Fibroblast of the conjunctiva (primary cell): ENCODE measurements at regions not wholly inside any gene's neighbourhood (a gene's known extent, or its start where the extent isn't known, plus 50 kb on each side); places are given as distances from the start of the nearest gene placed in this dataset.

ENCODE experiments used
- DNase-seq: peaks from one replicate; pipeline ENCODE4 v3.0.0-alpha.2; 2010; ENCODE audit warnings: low read depth

DNA sequence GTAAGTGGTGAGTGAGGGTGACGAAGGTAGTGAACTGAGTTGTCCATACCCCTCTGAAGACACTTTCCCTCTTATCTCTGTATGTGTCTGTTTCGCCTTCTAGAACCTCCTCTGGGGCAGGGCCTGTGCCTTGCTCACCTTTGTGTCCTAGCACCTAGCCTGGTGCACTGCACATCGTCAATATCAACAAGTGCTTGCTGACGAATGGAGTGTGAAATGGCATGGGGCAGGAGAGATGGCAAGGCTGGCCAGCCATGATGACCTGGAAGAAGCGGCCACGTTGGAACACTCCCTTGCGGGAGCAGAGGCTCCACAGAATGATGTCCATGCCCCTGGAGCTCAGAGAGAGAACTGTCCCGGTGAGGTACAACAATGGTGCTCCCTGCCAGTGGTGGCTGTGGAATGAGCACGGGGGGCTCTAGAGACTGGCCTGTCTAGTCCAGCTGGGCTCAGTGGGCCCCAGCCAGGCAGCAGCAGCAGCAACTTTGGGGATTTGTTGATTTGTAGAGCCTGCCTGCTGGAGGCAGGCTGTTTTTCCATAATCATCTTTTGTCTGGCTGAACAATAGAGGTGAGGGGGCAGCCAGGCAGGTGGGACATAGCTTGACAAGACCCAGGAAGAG, 112.2 kb upstream of the PJA1 start:
- no peak for DNase-seq

DNA sequence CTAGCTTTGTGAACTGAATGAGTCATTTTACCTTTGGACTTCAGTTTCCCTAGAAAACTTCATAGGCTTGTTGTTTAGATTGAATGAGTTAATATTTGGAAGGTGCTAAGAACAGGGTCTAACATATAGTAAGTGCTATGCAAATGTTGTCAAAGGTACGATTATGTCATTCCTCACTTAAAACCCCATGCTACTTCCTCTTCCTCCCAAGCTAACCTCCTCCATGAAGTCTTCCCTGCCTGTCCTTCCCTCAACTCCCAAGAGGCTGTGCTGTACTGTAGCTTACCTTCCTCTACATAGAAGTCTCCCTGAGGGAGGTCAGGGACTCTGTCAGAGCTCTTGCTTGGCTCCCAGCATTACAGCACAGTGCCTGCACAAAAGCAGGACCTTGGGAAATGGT, 103.4 kb upstream of the PJA1 start:
- DNase-seq = no peak

DNA sequence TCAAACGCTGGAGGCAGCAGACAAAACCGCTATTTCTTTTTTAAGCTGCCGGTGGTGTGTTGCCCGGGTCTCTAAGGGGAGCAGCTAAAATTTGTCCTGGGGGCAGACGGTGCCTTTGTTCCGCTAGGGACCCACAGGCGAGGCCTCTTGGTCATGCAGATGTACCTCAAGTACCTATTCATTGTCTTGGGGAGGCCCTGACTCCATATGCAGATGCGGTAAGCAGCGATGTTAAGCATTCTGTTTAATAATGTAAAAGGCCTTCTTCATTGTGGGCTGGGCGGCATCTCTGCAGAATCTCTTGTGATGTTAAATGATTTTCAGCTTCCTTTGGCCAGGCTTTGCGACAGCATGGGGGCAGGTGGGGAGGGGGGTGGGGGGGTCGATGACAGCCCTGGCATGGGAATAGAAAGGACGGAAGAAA, 98.9 kb upstream of the PJA1 start:
- no peak for DNase-seq

DNA sequence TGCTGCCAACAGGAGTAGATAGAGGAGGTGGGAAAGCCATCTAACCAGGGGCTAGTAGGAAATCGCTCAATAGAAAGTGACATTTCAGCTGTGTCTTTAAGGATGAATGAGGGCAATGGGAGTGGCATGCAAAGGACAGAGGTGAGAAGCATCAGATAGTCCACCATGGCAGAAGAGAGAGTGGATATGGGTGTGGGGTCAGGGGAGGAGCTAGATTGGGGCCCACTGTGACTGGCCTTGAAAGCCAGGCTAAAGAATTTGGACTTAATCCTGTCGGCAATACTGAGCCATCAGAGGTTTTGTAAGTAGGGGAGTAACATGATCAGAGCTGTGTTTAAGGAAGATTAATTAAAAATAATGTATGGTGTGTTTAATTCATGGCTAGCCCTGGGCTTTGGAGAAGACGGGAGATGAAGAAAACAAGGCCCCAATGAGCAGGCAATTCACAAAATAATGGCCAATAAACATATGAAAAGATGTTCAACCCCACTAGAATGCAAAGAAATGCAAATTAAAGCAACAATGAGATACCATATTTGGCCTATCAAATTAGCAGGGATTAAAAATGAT, 98.1 kb upstream of the PJA1 start:
- no peak for DNase-seq

DNA sequence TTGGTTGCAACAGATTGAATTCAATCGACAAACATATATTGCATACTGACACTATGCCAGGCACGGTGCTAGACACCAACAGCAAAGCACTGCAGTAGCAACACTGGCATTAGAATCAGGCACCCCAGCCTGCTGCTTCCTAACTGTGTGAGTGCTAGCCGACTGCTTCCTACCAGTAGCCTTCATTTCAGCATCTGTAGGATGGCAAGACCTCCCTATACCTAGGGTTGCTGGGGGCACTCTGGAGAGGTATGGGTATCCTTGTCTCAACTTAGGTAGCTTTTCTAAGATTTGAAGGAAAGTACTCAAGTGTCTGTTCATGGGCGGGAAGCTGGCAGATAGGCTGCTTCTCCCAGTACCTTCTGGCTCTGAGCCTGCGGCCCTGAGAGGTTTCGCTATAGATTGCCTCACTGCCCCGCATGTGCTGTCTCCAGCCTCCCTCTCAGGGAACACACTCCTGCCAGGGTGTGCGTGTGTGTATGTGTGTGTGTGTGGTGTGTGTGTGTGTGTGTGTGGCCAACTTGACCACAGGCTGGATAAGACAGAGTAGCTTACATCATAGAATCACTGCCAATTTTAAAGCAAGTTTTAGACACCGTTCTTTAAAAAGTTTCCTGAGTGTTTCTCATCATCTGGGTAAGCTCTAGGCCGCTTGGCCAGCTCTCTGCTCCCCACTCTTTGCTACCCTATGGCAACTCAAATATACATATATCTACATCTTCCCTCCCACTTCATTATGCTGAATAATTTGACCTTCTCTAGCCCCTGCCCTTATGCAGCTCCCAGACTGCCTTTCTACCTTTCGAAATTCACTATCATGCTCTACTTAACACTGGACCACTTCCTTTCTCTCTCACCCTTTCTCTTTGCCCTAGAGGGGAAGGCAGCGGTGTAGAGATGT, 97.0 kb upstream of the PJA1 start:
- DNase-seq = peak; percentile 43

DNA sequence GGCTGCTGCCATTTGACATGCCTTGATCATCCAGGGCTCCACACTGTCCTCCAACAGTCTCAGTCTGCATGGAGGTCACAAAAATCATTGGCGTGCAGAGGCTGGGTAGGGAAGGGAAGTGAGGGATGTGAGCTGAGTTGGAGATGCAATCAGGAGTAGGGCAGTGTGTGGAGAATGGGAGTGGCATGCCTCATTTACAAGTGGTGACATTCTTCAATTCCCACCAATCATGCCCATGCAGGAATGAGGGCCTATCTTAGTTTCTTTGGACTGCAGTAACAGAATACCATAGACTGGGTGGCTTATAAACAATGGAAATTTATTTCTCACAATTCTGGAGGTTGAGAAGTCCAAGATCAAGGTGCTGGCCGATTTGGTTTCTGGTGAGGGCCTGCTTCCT, 94.9 kb upstream of the PJA1 start:
- no peak for DNase-seq

DNA sequence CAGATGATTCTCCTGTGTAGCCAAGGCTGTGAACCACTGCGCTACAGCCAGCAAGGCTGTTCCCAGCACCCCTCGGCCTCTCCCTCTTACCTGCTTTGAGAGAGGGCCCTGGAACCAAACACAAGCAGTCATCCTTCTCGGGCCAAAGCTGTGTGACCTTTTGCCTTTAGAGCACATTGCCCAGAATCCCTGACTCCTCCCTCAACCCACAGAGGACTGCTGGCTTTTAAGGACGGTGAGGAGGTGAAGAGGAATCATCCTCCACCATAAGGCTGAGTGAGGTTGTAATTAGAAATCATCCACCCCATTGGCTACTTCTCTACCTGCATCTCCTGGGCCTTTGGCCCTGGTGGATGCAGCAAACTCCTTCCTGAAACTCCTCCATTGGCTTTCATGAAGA, 93.6 kb upstream of the PJA1 start:
- no peak for DNase-seq

DNA sequence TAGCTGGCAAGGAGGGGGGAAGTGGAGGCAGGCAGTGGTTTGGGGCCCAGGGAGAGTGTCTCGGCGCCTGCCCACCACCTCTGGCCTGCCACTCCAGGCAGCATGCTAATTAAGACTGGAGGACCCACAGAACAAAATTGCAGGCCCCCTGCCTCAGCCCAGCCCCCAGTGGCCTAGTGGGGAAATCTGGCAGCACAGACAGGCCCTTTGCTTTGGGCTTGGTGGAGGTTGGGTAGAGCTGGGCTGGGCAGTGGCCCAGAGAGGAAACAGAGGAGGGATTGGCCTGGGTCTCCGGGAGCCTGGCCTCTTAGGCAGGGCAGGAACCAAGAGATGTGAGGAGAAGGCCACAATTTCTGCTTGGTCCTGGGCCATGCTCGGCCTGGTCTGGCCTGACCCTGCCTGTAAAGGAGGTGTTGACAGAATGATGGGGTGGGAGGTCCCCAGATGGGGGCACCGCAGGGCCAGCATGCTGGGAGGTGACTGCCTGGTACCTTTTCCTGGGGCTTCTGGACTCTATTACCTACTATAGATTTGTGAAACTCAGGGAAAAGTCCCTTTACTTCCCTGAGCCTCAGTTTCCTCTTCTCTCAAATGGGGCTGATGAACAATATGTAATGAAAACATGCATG, 92.4 kb upstream of the PJA1 start:
- DNase-seq = no peak

DNA sequence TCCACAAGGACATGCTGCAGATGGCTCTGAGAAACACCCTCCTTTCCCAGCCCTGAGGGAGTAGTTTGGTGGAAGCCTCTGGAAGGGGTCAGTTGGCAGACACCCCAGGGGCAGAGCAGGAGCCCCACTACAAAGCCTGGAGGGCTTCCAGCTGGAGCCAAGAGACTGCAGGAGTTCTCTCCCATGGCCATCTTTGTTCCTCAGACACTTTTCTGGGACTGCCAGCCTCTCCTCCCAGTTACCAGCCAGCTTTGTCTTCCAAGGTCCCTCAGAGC, 91.0 kb upstream of the PJA1 start:
- no peak for DNase-seq

DNA sequence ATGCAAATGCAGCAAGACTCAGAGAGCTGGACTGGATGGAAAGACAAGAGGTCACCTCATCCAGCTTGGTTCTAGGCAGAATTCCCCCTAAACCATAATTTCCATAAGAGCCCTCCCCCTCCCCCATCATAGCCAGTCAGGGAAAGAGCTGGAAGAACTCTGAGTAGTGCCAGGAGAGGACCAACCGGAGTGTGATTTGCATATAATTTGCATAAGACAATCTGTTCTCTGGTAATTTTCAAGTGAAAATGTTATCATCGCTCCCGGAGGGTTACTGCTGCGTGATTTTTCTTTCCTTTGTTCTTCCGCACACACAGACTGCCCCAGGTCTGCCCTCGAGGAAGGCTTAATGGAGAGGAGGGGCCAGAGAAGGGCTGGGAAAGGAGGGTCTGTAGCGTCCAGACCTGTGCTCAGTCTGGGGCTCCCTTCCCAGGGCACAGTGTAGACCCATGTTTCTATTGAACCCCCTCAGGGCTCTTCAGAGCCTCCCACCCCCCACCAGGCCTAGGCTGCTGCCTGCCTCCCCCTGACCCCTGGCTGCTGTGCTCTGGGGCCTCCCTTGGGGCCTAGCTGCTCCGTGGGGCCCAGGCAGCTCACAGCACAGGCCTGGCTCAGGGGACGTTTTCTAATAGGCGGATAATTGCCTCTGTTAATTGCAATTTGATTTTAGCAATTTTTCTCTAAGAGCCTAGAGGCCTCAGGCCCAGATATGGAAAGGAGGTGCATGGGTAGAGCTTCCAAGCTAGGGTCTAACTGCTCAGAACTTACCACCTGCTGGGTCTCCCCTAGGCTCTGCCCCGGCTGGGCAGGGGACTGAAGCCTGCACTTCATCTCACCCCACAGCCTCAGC, 90.4 kb upstream of the PJA1 start:
- no peak for DNase-seq

DNA sequence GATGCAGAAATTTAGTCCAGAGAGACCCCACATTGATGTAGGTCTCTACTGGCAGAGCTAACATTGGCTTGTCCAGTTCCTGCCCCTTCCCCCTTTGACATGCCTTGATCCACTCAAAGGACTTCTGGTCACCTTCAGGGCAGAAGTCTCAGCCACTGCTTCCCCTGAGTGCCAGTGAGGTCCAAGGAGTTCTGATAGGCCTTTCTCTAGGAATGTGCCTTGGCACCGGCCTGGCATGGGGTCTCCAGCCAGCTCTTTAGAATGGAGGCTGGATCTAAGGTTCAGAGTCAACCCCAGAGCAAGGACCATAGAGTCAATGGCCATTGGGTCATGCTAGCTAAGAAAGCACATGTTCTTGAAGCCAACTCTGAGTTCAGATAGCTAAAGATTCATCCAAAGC, 88.6 kb upstream of the PJA1 start:
- DNase-seq = no peak

DNA sequence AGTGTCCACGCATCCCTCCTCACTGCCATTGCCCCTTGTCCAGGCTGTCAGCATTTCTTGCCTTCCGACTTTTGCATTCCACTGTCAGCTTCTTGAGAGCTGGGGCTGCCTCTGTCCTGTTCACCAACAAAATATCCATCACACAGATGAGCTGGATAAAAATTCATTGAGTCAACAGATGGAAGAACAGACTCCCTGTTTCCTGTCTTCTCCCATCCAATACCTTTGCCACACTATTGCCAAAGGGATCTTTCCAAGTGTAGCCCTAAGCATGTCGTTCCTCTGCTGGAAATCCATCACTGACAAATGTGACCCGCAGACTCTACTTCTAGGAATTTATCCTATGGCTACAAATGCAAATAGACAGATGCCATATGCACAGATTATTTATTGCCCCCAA, 78.0 kb upstream of the PJA1 start:
- DNase-seq = no peak

DNA sequence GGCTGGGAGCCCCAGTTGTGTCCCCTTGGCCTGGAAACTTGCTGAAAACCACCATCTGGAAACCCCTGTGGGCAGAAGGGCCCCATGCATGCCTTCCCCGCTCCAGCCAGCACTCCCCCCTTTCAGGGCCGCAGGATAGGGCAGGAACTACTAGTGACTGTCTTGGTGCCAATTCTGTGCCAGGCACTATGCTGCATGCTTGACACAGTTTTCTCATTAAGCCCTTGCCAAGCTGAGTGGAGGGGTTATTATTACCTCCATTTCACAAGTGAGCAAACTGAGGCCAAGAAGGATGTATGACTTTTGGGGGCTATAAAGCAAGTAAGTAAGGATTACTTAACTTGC, 73.6 kb upstream of the PJA1 start:
- DNase-seq = no peak

DNA sequence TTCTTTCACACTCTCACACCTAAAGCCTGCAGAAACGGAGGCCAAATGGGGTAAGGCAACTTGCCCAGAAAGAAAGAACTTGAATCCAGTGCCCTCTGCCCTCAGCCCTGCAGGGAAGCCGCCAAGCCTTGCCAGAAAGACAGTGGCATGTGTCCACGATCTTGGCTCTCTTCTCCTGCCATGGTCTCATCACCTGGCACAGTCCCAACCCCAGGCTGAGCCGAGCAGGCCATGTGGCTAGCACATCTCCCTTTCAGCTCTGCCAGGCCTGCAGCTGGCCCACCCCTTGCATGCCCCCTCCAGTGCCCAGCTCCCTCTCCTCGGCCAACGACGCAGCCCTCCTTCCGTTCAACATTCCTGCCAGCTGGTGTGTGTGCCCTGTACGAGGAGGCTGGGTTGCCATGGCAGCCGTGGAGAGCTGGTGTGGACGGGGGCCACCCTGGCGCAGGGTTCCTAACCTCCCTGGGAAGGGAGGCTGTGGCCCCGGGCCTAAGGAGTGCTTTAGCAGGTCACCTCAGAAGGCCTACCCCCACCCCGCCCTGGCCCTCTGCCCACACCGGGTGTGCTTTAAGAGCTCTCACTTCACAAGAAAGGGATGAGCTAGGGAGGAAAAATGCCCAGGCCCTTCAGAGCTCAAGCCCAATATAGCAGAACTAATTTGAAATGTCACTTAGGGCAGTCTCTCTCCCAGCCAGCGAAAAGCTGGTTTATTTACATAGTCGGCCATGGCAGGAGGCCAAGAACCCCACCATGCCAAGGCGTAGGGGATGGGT, 73.0 kb upstream of the PJA1 start:
- peak; percentile 13 for DNase-seq

DNA sequence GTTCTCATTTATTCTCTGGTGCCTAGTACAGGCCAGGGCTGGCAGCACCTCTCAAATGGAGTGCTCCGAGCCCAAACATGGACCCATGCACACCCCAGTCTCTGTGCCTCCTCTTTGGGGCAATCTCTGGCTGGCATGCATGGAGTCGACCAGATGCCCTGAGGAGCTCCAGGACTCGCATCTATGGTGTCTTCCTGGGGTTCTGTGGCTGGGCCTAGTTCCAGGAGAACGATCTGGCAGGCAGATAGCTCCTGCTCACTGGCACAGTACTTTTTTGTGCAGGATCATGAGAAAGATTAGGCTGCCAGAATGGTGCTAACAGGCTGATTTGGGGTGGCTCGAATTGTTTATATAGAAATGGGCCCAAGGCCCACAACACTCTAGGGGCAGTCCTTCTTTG, 72.0 kb upstream of the PJA1 start:
- no peak for DNase-seq

DNA sequence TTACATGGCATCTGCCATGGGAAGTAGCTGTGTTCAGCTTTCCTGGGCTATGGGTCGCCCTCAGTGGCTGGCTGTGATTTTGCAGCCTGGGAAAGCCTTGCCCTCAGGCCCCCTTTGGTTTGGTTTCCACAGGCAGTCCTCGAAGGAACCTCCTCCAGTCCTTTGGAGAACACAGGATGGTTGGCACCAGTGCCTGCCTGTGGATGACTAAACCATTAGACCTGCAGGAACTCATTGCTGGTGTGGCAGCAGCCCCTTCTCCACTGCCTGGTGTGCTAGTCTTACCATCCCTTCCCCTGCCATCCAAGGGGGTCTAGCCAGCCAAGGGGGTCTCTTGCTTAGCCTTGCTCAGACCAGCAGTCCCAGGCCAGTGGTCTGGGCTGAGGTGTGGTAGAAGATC, 71.4 kb upstream of the PJA1 start:
- DNase-seq = no peak

DNA sequence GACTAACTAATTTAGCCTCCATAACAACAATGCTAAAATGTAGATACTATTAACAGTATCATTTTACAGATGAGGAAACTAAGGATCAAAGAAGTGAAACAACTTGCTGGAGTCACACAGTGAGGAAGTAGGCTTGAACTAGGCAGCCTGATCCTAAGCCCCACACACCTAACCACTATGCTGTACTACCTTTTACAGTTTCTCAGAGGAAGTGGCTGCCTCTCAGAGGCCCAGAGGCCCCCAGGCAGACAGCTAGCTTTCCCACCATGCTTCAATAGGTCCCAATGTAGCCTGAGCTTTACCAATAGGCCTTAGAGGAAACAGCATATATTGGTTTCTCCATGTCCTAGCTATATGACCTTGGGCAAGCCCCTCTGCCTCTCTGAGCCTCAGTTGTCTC, 69.4 kb upstream of the PJA1 start:
- no peak for DNase-seq

DNA sequence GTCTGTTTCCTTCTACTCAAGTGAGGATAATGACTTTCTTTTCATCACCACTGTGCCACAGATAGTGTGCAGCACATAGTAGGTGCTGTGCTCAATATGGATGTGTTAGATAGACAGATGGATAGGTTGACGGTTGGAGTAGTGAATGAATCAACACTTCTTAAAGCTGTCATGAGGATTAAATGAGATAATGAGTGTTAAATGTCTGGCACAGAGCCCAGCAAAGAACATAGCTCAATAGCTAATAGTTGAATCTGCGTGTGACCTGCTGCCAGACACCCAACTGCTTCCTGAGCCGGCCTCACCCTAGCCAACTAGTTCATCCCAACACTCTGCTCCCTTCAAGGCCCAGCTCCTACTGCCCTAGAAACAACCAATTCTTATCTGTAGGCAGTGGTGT, 67.7 kb upstream of the PJA1 start:
- DNase-seq = no peak

DNA sequence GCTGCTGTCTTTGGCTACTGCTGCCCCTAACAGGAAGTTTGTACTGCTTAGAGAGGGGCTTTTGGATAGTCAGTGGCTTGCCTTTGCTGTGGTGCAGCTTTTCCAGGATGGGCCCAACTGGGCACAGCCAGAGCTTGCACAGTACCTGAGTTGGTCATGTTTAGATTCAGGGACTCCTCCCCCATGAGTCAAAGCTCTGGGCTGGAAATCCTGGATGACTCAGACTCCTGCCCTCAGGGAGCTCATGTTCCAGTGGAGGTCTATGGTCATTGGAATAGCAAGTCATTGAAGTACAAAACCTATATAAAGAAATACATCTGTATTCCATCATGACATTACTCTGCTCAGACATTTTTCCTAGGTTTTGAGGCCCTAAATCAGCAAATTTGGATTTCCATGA, 66.7 kb upstream of the PJA1 start:
- no peak for DNase-seq

DNA sequence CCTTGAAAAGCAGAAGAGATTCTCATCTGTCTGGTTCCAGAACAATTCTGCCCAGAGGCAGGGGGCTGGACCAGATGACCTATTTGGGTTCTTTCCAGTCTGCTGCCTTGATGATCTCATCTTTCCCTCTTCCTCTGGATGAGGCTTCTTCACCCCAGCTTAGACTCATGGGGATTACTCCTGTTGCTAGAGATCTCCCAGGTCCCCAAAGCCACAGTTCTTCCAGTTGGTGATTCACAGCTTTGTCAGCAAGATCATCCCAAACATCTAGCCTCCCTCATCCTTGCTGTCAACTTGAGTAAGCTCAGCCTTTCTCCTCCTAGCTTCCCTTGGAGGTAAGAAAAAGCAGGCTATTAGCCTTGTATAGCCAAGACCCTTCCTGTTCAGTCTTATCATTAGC, 64.2 kb upstream of the PJA1 start:
- no peak for DNase-seq

DNA sequence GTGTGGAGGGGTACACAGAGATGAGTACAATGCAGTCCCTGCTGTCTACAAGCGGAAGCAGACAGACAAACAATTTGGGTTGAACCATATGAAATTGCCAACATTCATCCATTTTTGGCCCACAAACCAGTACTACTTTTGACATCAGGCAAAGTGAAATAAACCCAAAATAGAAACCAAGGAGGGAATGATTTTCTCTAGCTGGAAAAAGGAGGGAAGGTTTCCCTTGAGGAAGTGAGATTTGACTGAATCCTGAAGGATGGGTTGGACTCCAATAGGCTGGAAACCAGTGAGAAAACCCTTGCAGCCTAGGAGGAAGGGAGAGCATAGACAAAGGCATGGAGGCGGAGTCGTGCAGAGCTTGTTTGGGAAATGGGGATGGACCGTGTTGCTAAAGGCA, 63.5 kb upstream of the PJA1 start:
- no peak for DNase-seq
